ENCODE measurements at regions not wholly inside any gene's neighbourhood (a gene's known extent, or its start where the extent isn't known, plus 50 kb on each side); places are given as distances from the start of the nearest gene placed in this dataset.

GRCh38 chr1:199170711-199171110, 531.9 kb downstream of the PTPRC start:
- DNase-seq: no peak

- no peak for DNase-seq
Measured at GRCh38 chr1:199172171-199173124, 533.6 kb downstream of the PTPRC start.

GRCh38 chr1:199173356-199173755, 534.5 kb downstream of the PTPRC start:
- DNase-seq: no peak

GRCh38 chr1:199174336-199174735, 535.5 kb downstream of the PTPRC start:
- no peak for DNase-seq

GRCh38 chr1:199176713-199177112, 537.9 kb downstream of the PTPRC start:
- no peak for DNase-seq

- DNase-seq: no peak
Measured at GRCh38 chr1:199177241-199177640, 538.4 kb downstream of the PTPRC start.

- DNase-seq: no peak
Measured at GRCh38 chr1:199178646-199179045, 539.8 kb downstream of the PTPRC start.

- no peak for DNase-seq
Measured at GRCh38 chr1:199182186-199182843, 543.5 kb downstream of the PTPRC start.

- DNase-seq: no peak
Measured at GRCh38 chr1:199184180-199184579, 545.3 kb downstream of the PTPRC start.

- DNase-seq: no peak
Measured at GRCh38 chr1:199194862-199195261, 556.0 kb downstream of the PTPRC start.

- DNase-seq: no peak
Measured at GRCh38 chr1:199197695-199198094, 558.9 kb downstream of the PTPRC start.

GRCh38 chr1:199202331-199202730, 563.5 kb downstream of the PTPRC start:
- no peak for DNase-seq

GRCh38 chr1:199204231-199204630, 565.4 kb downstream of the PTPRC start:
- no peak for DNase-seq

GRCh38 chr1:199205740-199206441, 567.1 kb downstream of the PTPRC start:
- DNase-seq: no peak

- no peak for DNase-seq
Measured at GRCh38 chr1:199208847-199209246, 570.0 kb downstream of the PTPRC start.

- DNase-seq: no peak
Measured at GRCh38 chr1:199218065-199218464, 579.2 kb downstream of the PTPRC start.

GRCh38 chr1:199218533-199218932, 579.7 kb downstream of the PTPRC start:
- no peak for DNase-seq

- no peak for DNase-seq
Measured at GRCh38 chr1:199220031-199220430, 581.2 kb downstream of the PTPRC start.

GRCh38 chr1:199221371-199222150, 582.7 kb downstream of the PTPRC start:
- DNase-seq: no peak

GRCh38 chr1:199223936-199224335, 585.1 kb downstream of the PTPRC start:
- DNase-seq: no peak

GRCh38 chr1:199226163-199226562, 587.3 kb downstream of the PTPRC start:
- no peak for DNase-seq

GRCh38 chr1:199242147-199242546, 603.3 kb downstream of the PTPRC start:
- DNase-seq: no peak

- no peak for DNase-seq
Measured at GRCh38 chr1:199242601-199243000, 603.8 kb downstream of the PTPRC start.

Data from activated effector memory CD4-positive, alpha-beta T cell treated with anti-CD3 and anti-CD28 coated beads, Interleukin-2, amount 50 U/mL, for 16 hours (primary cell).